HG02852 (cell line): ENCODE measurements at regions not wholly inside any gene's neighbourhood (a gene's known extent, or its start where the extent isn't known, plus 50 kb on each side); places are given as distances from the start of the nearest gene placed in this dataset.

Source experiments
- ATAC-seq: cut with Tn5 transposase; IDR thresholded peaks from one replicate; pipeline ENCODE4 v1.9.1; 2021; ENCODE audit warnings: mild to moderate bottlenecking, moderate library complexity; ENCODE audit not compliant: unreplicated experiment

DNA sequence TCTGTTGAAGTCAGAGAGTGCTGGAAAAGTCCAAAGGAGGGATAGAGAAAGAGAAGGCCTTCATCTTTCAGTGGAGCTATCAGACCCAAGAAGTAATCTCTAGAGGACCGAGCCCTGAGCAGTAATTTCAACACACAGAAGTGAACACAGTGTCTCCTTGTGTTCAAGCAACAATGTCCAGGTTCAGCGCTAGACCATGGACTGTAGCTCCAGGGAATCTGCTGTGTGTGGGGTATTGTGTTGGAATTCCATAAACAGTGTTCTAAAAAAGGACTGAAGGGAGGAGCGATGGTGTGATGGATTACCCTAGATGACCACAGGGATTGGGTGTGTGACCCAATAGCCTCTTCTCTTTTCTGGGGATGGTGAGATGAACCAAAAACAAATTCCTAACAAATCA is 165.9 kb downstream of the BLID start:
- ATAC-seq: no peak

DNA sequence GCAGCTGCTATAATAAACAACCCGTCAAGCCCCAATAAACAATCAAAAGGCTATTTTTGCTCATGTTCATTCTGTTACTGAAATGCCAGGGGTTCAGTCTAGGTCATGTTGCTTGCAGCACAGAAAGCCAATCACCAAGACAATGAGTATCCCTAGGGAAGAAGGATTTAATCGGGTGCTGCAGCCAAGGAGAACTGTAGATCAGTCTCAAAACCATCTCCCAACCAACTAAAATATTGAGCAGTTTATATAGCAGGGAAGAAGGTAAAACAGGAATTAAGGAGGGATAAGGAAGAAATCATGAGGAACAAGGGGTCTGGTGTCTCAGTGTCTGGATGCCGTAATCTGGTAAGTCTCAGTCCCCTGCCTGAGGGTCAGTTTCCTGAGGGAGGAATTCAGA is 169.5 kb downstream of the BLID start:
- ATAC-seq: no peak

DNA sequence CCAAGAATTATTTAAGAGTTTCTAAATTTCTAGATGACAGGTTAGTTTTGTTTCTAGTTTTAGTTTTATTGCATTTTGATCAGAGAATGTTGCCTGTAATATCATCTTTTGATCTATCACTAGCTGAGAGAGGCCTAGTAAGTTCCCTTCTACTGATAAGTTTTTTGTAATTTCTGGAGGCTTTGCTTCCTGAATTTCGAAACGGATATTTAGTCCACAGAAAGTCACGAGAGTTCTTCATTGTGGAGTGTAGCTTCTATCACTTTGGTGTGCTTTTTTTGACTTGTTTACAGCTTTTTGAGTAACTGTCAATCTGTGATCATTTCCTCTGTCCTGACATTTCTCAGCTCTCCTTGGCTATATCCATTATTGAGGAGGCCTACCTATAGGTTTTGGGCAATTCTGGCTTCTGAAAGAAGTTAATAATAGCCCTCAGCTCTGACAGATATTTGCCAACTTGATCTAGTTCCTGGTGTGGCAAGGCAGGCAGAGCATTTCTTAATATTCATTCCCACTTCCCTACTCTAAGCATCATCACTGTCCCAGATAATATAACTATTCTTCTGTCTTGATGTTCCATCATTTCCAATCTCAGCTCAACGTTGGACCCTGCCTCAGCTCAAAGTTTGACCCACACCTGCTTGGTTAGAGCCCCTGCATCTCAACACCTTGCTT is 171.3 kb downstream of the BLID start:
- no peak for ATAC-seq

DNA sequence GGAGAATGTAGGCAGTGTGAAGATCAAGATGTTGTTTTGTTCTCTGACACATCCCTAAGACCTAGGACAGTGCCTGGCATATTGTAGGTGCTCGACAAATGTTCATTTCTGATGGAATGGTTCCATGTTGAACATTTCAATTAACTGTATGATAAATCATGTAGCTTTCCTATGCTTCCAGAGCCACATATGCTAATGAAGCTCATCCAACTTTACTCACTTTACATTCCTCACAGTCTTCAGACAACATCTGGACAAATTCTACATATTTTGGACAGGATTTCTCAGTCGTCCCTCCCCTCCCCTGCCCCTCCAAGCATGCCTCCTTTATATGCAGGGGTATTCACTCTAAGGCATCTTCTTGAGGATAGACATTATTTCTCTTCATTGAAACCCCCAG is 177.9 kb downstream of the BLID start:
- no peak for ATAC-seq

DNA sequence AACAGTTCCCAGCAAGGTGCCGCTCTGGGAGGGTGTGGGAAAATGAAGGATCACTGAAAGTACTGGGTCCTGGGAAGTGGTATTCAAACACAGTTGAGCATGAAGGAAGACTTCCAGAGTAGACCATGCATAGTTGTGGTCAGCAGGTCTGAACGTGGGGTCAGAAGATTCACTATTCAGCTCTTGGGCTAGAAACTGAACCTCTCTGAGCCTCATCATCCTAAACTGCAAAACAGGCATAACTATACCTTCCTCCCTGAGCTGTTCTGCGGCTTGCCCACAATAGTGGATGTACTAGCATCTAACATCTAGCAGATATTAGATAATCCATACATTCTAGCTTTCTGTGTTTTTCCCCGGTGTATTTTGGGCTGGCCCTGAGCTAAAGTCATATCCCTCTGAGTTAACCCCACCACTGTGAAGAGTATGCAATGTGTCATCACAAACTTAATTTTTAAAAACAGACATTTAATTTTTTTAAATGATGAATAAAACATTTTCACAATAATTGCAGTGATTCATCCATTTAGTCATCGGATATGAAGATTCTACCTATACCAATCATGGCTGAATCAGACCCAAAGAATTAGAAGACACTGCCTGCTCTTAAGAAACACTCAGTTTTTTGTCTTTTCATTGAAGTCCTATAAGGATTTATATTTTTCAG is 179.1 kb downstream of the BLID start:
- ATAC-seq: no peak

DNA sequence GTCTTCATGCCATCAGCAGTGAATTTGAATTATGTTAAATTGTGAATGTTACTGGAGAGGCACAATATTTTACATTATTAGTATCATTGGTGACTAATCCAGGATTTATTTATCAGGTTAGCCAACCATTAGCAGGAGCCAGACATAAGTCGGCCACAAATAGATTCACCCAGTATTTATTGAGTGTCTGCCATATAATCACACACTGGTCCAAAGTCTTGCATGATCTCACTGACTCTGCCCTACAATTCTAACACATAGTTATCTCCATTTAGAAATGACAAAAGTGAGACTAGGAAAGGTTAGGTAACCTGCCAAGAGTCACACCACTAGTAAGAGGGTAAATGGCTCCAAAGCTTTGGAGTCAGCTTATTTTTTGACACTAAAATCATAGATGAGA is 179.6 kb downstream of the BLID start:
- ATAC-seq: no peak

DNA sequence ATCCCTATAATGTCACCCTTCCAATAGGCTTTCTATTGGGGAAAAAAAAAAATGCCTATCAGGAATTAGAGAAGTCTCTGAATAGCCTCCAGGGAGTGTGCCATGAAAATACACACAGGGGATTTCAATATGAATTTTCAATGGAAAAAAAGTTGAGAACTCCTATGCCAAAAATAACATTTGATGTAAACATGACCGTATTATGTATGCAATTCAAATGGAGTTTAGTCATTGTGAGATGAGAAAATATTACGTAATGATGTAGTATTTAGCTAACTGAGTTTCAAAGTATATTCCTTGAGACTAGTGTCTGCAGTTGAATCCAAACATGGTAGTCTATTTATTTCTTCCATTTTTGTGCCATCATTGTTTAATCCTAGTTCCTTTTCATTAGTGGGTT is 182.3 kb downstream of the BLID start:
- no peak for ATAC-seq

DNA sequence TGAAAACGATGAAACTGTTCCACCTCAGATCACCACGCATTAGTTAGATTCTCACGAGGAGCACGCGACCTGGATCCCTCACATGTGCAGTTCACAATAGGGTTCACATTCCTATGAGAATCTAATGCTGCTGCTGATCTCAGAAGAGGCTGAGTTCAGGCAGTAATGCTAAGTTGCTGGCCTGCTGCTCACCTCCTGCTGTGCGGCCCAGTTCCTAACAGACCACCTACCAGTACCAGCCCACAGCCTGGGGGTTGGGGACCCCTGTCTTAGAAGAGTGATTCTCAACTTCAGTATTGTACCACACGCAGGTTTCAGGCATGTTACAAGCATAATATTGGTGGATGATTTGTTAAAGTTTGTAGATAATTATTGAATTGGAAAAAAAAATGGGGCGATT is 182.7 kb downstream of the BLID start:
- ATAC-seq: no peak

DNA sequence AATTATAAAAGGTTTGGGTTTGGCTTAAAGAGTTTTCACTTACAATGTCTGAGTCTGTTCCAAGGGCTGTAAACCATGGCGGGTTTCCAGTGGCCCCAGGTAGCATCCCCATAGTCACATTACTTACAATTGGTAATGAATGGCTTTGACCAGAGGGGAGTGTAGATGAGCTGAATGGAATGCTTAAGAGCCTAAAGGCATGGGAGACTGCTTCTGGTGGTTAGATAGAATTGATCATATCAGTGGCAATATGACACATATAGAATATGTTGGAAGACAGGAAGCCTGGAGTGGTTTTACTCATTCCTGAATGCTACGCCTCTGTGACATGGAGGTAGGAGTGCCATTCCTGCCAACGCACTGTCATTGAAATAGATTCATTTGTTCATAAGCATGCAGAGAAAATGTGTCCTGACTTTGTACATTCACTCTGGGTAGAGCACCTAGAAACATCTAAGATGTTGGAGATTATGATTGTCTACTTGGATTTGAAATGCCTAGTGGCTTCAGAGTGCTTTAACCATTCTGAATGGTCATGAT is 183.3 kb downstream of the BLID start:
- no peak for ATAC-seq

DNA sequence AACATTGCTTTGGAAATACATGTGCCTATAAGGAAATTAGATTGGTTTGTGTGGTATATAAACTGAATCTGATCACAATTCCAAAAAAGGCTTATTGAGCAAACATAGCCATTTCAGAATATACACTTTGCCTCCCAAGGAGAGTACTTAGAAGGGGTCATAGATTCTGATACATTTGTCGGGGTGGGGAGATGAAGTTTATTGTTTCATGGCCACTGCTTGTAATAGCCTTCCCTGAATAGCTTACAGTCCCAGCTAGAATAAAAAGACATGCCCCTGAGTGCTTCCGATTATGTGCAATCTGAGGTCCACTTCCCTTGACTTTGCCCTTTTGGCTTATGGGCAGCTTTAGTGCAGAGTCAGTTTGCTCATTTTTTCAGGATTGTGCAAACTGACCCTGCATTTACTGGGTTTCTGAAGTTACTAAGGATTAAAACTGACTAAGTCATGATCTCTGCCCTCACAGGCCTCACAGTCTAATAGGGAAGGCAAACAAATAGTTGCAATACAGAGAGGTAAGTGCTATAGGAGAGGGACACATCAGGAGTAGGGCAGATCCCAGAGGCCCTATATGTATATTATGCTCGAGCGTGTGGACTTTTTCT is 184.2 kb downstream of the BLID start:
- ATAC-seq: no peak

DNA sequence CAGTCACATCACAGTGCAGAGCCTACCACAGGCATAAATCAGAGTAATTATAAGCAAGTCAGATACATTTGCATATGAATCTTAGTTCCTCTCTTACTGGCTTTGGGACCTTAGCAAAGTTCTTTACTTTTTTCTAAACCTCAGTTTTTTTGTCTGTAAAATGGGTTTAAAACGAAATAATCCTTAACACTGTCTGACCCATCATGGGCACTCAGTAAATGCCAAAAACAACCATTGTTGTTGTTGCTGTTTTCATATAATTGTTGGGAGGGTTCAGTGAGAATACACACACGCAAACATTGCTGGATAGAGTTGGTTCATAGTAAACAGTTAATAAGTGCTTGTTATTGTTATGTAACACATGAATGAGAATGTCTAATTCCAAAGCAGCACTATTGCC is 184.9 kb downstream of the BLID start:
- no peak for ATAC-seq

DNA sequence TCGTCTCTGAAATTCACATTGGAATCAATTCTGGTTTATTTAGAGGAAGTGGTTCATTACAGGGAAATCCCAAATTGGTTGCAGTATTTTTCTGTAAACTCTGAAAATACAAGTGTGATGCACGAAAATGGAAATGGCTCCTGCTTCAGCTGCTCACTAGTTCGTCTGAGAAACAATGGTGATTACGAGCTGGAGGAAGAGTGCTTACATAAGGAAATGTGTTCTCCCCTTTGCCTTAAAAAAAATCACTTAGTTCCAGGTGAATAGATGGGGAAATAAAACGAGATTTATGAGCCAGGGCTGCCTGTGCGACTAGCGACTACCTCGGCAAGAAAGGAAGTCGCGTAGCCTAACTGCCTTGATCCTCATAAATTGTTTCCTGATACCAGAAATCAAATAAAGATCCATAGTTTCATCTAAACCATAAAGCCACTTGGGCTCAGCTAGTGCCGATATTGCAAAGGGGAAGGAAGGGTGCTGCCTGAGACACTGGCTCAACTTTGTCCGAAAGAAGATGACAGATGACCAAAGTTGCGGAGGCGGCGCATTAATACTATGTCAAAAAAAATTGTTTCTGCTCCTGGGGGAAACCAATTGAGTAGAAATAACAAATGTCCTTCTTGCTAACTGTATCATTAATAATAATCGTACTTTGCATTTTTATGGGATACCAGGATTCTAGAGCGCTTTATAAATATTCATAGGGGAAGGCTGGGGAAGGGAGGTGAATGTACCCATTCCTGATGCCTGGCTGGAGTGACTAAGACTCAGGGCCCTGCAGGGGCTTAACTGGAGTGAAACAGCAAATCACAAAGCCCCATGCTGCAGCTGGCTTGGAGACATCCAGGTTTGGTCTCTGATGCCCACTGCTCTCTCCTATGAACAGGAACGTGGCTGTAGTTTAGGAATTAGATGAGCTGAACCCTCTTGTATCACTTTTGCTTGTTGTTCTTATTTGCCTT is 185.7 kb downstream of the BLID start:
- ATAC-seq: peak; percentile 69

DNA sequence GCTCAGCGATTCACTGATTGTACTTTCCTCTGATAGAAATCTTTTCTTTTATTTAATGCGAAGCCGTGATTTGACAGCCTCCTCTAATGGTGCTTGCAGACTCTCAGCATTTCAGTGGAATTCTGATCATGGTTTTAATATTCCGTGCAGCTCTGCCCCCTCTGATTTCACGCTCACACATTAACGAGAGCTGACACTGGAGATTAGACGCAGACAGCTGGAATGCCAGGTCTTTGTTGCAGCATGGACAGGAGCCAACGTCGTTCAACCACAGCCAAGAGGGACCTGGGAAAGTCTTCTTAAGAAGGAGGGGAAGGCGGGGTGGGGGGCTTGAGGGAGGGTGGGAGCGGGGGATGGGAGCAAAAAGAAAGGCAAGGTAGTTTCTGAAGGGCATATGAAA is 186.4 kb downstream of the BLID start:
- peak; percentile 15 for ATAC-seq

DNA sequence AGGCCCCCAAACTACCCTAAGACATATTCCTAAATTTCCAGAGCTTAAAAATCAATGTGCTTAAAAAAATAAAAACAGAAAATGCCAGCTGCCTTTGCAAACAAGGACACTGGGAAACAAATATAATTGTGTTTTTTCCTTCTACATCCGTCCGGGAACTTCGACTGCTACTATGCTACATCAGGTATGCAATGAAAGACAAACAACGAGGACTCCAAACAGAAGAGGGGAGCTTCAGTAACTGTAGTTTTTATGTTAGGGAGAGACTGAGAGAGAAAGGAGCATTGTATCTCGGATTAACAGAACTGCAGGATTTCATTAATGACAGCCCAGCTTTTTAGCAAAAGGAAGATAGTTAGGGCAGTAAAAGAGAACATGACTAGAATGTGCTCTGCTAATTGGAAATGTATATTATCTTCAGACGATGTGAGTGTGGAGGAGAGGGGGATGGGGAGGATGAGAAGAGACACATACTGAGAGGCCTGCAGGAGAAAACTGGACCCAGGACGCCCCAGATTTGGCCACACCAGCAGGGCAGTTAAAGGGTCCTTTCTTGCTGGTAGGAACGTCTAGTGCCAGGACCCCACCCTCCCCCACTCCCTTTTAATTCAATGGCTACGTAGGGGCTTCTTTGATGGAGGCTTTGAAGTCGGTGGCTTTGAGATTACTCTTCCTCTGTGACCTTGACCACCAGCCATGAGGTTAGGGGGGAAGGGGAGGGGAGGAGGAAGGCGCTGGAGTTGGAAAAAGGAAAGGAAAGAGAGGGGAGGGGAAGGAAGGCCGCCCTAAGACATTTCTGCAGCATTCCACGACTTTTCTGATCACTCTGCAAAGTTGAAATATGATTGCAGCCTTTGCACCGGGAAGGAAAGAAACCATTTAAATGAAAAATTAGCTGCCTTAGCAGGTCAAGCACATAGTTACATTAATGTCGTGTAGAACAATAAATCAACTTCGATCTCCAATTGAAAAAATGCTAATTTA is 187.1 kb downstream of the BLID start:
- no peak for ATAC-seq

DNA sequence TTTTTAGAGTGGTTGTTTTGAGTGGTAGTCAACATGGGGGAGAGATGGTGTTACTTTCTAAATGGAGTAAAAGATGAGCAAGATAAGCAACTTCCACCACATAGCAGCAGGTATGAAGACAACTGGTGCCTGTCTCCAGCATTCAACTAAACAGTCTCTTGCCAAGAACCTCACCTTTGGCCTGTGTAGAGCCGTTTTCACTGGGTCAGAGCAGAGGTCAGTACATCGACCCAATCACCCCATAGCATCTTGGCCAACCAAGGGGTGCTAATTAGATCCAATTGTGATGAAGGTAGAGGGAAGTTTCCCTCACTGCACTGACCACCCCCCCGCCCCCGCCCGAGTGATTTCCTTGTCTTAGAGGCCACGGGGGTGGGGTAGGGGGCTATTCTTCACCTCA is 188.2 kb downstream of the BLID start:
- no peak for ATAC-seq

DNA sequence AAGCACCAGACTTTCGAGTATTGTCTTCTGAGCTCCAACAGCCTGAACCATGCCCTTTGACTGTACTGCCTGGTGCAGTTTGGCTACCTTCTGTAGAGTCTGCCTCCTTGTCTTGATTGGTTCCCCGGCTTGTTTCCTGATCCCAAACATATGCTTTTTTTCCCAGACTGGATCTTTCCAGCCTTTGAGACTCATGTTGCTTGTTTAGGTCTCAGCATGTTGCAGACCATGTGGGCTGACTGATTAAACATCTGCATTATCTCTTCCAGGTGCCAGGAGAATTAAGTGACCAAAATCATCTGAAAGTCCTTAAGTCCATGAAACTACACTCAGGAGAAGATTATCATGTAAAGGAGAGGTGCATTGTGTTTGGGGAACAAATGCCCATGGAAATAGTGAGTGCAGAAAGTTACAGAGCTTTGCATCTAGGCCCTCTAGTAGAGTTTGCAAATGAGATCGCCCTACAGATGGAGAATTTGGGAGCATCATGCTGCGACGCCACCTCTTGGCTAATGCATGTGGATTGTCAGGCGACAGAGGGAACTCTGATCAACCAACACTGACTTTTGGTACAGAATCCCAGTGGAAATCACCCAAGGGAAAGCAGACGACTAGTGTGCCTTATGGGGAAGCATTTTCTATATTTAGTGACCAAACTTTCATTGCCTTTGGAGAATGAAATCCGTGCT is 188.8 kb downstream of the BLID start:
- ATAC-seq: no peak

DNA sequence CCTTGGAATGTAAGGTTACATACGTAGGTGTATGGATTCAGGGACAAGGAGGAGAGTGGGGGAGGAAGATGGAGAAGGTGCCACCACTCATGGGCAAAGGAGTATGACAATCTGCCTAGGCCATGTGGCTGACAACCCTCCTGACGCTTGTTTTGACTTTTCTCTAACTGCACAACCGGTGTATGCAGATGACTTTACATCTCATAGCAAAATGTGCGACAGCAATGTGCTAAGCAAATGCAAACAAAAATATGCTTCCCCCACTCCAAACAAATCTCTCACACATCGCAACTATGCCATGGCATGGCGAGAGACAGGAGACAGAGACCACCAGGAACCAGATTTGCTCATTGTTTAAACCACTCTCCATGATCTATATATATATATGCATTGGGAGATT is 191.8 kb downstream of the BLID start:
- ATAC-seq: no peak

DNA sequence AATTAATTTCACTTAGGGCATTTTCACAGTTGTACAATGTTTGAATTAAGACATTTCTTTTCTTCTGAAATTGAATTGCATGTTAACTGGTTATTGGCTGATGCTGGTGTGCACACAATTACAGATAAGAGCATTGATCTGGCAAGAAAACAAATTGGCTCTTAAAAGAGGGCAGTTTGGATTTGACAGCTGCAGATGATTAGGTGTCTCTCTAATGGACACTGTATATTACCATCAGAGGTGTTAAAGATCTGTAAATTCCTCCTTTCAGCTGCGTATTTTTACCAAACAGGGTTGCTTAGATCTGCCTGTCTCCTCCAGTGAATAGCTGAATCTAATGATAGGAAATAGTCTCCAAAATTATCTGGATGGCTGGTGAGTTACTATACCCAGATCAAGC is 198.5 kb downstream of the BLID start:
- ATAC-seq: no peak

DNA sequence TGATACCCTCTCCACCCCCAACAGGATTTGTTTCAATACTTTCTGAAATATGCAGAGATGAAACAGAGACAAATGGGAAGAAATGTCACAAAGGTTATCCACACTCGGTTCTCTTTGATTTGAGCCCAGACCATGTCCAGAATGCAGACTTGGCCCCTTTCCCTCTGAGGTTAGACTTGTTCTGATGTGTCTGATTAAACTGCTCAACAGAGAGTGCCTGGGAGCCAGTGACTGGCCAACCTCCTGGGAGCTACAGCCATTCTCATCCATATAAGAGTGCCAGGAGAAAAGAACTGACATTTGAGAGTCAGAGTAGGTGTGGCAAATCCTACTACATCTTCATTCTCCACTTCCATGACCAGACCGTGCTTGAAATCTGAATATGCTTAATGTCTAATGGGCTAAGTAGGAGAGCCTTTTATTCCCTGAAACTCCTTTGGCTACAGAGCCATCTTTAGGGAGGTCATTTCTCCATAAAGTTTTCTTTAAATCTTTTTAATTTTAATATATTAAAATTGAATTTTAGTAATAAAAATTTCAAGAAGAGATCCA is 201.4 kb downstream of the BLID start:
- no peak for ATAC-seq
